GM23248 (cell line): ENCODE measurements at regions not wholly inside any gene's neighbourhood (a gene's known extent, or its start where the extent isn't known, plus 50 kb on each side); places are given as distances from the start of the nearest gene placed in this dataset.

Experiments used
- DNase-seq: peaks from one replicate; pipeline ENCODE4 v3.0.0-alpha.2; 2015
- H2AFZ ChIP-seq: fragments of 200-600 bp; sonication (generic); 2 replicates; pipeline ENCODE4 v1.6.1; 2016; ENCODE audit warnings: antibody characterized with exemption
- H3F3A ChIP-seq: fragments of 200-600 bp; sonication (generic); 2 replicates; pipeline ENCODE4 v1.6.1; 2016; ENCODE audit warnings: mild to moderate bottlenecking, antibody characterized with exemption, mixed run types; ENCODE audit not compliant: insufficient read depth
- H3K27ac ChIP-seq: fragments of 200-600 bp; sonication (generic); 2 replicates; pipeline ENCODE4 v1.5.1; 2016; ENCODE audit warnings: mild to moderate bottlenecking
- H3K27me3 ChIP-seq: fragments of 200-600 bp; sonication (generic); replicated peaks from 2 replicates; pipeline ENCODE4 v1.6.1; 2016; ENCODE audit warnings: mild to moderate bottlenecking; ENCODE audit not compliant: insufficient read depth
- H3K36me3 ChIP-seq: fragments of 200-600 bp; sonication (generic); 2 replicates; pipeline ENCODE4 v1.6.1; 2016; ENCODE audit warnings: low read depth, mild to moderate bottlenecking
- H3K4me1 ChIP-seq: fragments of 200-600 bp; sonication (generic); 2 replicates; pipeline ENCODE4 v1.6.1; 2016; ENCODE audit warnings: mild to moderate bottlenecking; ENCODE audit not compliant: insufficient read depth
- H3K4me2 ChIP-seq: fragments of 200-600 bp; sonication (generic); one replicate; pipeline ENCODE4 v1.6.1; 2016; ENCODE audit warnings: mild to moderate bottlenecking; ENCODE audit not compliant: unreplicated experiment
- H3K4me3 ChIP-seq: fragments of 200-600 bp; sonication (generic); 2 replicates; pipeline ENCODE4 v1.5.1; 2016; ENCODE audit warnings: mild to moderate bottlenecking
- H3K79me2 ChIP-seq: fragments of 200-600 bp; sonication (generic); 2 replicates; pipeline ENCODE4 v1.6.1; 2016; ENCODE audit warnings: mild to moderate bottlenecking; ENCODE audit not compliant: insufficient read depth
- H3K9ac ChIP-seq: fragments of 200-600 bp; sonication (generic); 2 replicates; pipeline ENCODE4 v1.6.1; 2016; ENCODE audit warnings: mild to moderate bottlenecking
- H3K9me2 ChIP-seq: fragments of 200-600 bp; sonication (generic); 2 replicates; pipeline ENCODE4 v1.6.1; 2016; ENCODE audit warnings: mixed run types, mild to moderate bottlenecking, moderate library complexity; ENCODE audit not compliant: insufficient read depth
- H3K9me3 ChIP-seq: fragments of 200-600 bp; sonication (generic); one replicate; pipeline ENCODE4 v1.6.1; 2017; ENCODE audit warnings: low read depth
- H4K20me1 ChIP-seq: fragments of 200-600 bp; sonication (generic); 2 replicates; pipeline ENCODE4 v1.6.0; 2016; ENCODE audit not compliant: insufficient read depth
- EZH2 ChIP-seq: fragments of 200-600 bp; sonication (generic); IDR thresholded peaks from 2 replicates; pipeline ENCODE4 v1.6.1; 2018; ENCODE audit warnings: antibody characterized with exemption, mild to moderate bottlenecking; ENCODE audit not compliant: insufficient read depth, poor library complexity, severe bottlenecking
- EZH2phosphoT487 ChIP-seq: fragments of 200-600 bp; sonication (generic); IDR thresholded peaks from 2 replicates; pipeline ENCODE4 v1.6.1; 2018; ENCODE audit warnings: antibody characterized with exemption, moderate library complexity, mild to moderate bottlenecking, low read depth; ENCODE audit not compliant: insufficient read depth
- WGBS, 2 experiments: methylation state at CpG; one replicate each; pipeline ENCODE4 v1.1.6; 2015 to 2017; ENCODE audit warnings: low lambda C conversion rate in 2 of 2, low coverage in 1 of 2; ENCODE audit errors: missing lambda C conversion rate in 2 of 2; 5-methylcytosine and 5-hydroxymethylcytosine counted together
- in situ Hi-C: fragments of 300-500 bp; cut with MboI; formaldehyde crosslinking; loops from 2 replicates; pipeline ENCODE4 v1.15.0; 2020

DNA sequence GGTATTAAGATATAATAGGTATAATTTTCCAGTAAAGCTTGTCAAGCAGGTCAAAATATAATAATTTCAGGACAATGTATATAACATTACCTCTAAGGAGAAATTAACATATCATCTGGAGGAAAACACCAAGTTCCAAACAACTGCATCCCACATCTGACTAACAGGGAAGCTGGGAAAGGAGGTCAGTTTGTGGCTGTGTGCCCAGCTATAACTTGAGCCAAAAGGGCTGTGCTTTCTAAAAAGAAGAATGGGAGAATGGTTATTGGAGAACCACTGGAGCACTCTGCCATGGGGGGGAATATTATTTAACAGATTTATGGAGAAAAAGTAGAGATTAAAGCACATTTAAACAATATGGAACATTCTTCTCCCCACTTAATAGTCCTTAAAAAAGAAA lies 390.6 kb upstream of the PKDCC start:
- no peak for TF ChIP-seq EZH2phosphoT487
- TF ChIP-seq EZH2 = no peak
- Histone ChIP-seq H4K20me1 (no peaks in the 10 kb centered on the region), H3K9ac (no peak overlapping the region), H3K79me2 (no peaks in the 10 kb centered on the region), H3K4me3 (no peak overlapping the region), H3K4me1 (no peaks in the 10 kb centered on the region), H3K36me3 (no peaks in the 10 kb centered on the region), H3K27ac (no peak overlapping the region), H3K9me3 (no peaks in the 10 kb centered on the region), H2AFZ (no peak overlapping the region), H3K27me3 (no peaks in the 10 kb centered on the region), H3K4me2 (no peak overlapping the region), H3F3A (no peaks in the 10 kb centered on the region), H3K9me2 (no peaks in the 10 kb centered on the region)
- no peak for DNase-seq
- in situ Hi-C loops = no loop called here

- Histone ChIP-seq H3F3A (no peaks in the 10 kb centered on the region), H3K4me2 (no peak overlapping the region), H3K27ac (no peak overlapping the region), H3K9ac (no peak overlapping the region), H4K20me1 (no peaks in the 10 kb centered on the region), H3K4me3 (no peak overlapping the region), H3K9me3 (no peaks in the 10 kb centered on the region), H3K36me3 (no peaks in the 10 kb centered on the region), H3K9me2 (no peaks in the 10 kb centered on the region), H3K27me3 (no peaks in the 10 kb centered on the region), H3K4me1 (no peaks in the 10 kb centered on the region), H2AFZ (no peak overlapping the region), H3K79me2 (no peaks in the 10 kb centered on the region)
- DNase-seq = no peak
- in situ Hi-C loops = no loop called here
- TF ChIP-seq EZH2phosphoT487 (no peak), EZH2 (no peak)
Observed at GRCh38 chr2:41659758-41660157, 388.1 kb upstream of the PKDCC start.

GRCh38 chr2:41662461-41662860 lies 385.4 kb upstream of the PKDCC start:
- Histone ChIP-seq H3K36me3 (no peaks in the 10 kb centered on the region), H3K27ac (no peak overlapping the region), H3K9me2 (no peaks in the 10 kb centered on the region), H3F3A (no peaks in the 10 kb centered on the region), H3K4me3 (no peak overlapping the region), H3K9ac (no peak overlapping the region), H3K27me3 (no peaks in the 10 kb centered on the region), H3K9me3 (no peaks in the 10 kb centered on the region), H2AFZ (no peak overlapping the region), H3K4me1 (no peaks in the 10 kb centered on the region), H4K20me1 (no peaks in the 10 kb centered on the region), H3K4me2 (no peak overlapping the region), H3K79me2 (no peaks in the 10 kb centered on the region)
- TF ChIP-seq EZH2phosphoT487 = no peak
- in situ Hi-C loops = no loop called here
- no peak for DNase-seq

DNA sequence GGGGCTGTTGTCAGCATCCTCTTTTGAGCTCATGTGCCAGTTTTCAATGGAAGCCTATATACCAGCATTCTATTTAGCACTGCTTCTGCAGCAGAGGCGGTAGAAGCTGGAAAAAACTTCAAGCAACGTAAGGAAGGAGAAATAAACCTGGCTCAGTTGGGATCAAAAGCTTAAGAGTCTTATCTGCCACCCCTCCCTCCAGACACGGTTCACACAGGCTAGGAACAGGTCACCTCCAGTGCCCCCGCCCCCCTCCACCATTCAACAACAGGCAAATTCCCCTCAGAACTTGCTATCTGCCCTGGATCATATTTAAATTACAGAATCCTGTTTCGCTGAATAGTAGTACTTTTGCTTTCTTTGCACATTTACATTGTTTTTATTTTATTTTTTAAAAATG lies 384.8 kb upstream of the PKDCC start:
- Histone ChIP-seq H3K36me3 (no peaks in the 10 kb centered on the region), H3K27me3 (no peaks in the 10 kb centered on the region), H3K4me2 (no peak overlapping the region), H3K79me2 (no peaks in the 10 kb centered on the region), H3K9ac (no peak overlapping the region), H3F3A (no peaks in the 10 kb centered on the region), H3K9me2 (no peaks in the 10 kb centered on the region), H3K27ac (no peak overlapping the region), H3K4me3 (no peak overlapping the region), H2AFZ (no peak overlapping the region), H4K20me1 (no peaks in the 10 kb centered on the region), H3K4me1 (no peaks in the 10 kb centered on the region), H3K9me3 (no peaks in the 10 kb centered on the region)
- no peak for DNase-seq
- WGBS, 2 experiments = 13 to 24% methylated on average over 5 of the region's 5 CpGs
- in situ Hi-C loops = no loop called here
- TF ChIP-seq EZH2 (no peak), EZH2phosphoT487 (no peak)

- Histone ChIP-seq H3K4me3 (no peak overlapping the region), H3K9ac (no peak overlapping the region), H3K79me2 (no peaks in the 10 kb centered on the region), H3K27ac (no peak overlapping the region), H3K9me3 (no peaks in the 10 kb centered on the region), H4K20me1 (no peaks in the 10 kb centered on the region), H3K36me3 (no peaks in the 10 kb centered on the region), H3K27me3 (no peaks in the 10 kb centered on the region), H3K9me2 (no peaks in the 10 kb centered on the region), H3K4me1 (no peaks in the 10 kb centered on the region), H2AFZ (no peak overlapping the region), H3K4me2 (no peak overlapping the region), H3F3A (no peaks in the 10 kb centered on the region)
- 54 to 59% methylated on average over 2 of the region's 2 CpGs for WGBS, 2 experiments
- no peak for TF ChIP-seq EZH2
- no peak for TF ChIP-seq EZH2phosphoT487
- in situ Hi-C loops = no loop called here
- DNase-seq = no peak
Observed at GRCh38 chr2:41668529-41668928, 379.3 kb upstream of the PKDCC start.
